RWPE2 (cell line): ENCODE measurements at regions not wholly inside any gene's neighbourhood (a gene's known extent, or its start where the extent isn't known, plus 50 kb on each side); places are given as distances from the start of the nearest gene placed in this dataset.

ENCODE experiments used
- ATAC-seq: fragments of 200-7000 bp; cut with Tn5 transposase; 3 replicates; pipeline ENCODE4 v1.9.1; 2021; ENCODE audit warnings: low read depth
- DNase-seq: peaks from one replicate; pipeline ENCODE4 v3.0.0-alpha.2; 2020; ENCODE audit warnings: low spot score
- H3K27ac ChIP-seq: fragments of 450-650 bp; 2 replicates; pipeline ENCODE4 v1.5.1; 2017; ENCODE audit warnings: mild to moderate bottlenecking; ENCODE audit not compliant: poor library complexity, severe bottlenecking
- H3K27me3 ChIP-seq: fragments of 250-450 bp; sonication (Bioruptor Pico); 2 replicates; pipeline ENCODE4 v1.5.1; 2021; ENCODE audit warnings: mild to moderate bottlenecking, moderate library complexity; ENCODE audit not compliant: insufficient read depth, poor library complexity, severe bottlenecking
- H3K36me3 ChIP-seq: fragments of 250-450 bp; sonication (Bioruptor Pico); 2 replicates; pipeline ENCODE4 v1.5.1; 2020; ENCODE audit warnings: low read depth, mild to moderate bottlenecking, moderate library complexity
- H3K4me1 ChIP-seq: fragments of 250-450 bp; sonication (Bioruptor Pico); 2 replicates; pipeline ENCODE4 v1.5.1; 2021; ENCODE audit warnings: mild to moderate bottlenecking, moderate library complexity; ENCODE audit not compliant: insufficient read depth, poor library complexity, severe bottlenecking
- H3K4me3 ChIP-seq: fragments of 250-450 bp; sonication (Bioruptor Pico); 2 replicates; pipeline ENCODE4 v1.5.1; 2021; ENCODE audit warnings: mild to moderate bottlenecking, moderate library complexity; ENCODE audit not compliant: severe bottlenecking
- H3K9me3 ChIP-seq: fragments of 250-450 bp; sonication (Bioruptor Pico); 2 replicates; pipeline ENCODE4 v1.5.1; 2021; ENCODE audit warnings: mild to moderate bottlenecking, moderate library complexity; ENCODE audit not compliant: severe bottlenecking
- CTCF ChIP-seq: fragments of 450-650 bp; IDR thresholded peaks from one replicate; pipeline ENCODE4 v1.5.1; 2017; ENCODE audit warnings: mild to moderate bottlenecking, moderate library complexity; ENCODE audit not compliant: poor library complexity, severe bottlenecking

- H3K9me3 ChIP-seq: no peaks in the 10 kb centered on the region
- no peaks in the 10 kb centered on the region for H3K4me1 ChIP-seq
- DNase-seq: no peak
- no peak overlapping the region for H3K4me3 ChIP-seq
- no peak for TF ChIP-seq CTCF
- ATAC-seq: no peak
- H3K27me3 ChIP-seq: no peaks in the 10 kb centered on the region
- H3K36me3 ChIP-seq: no peaks in the 10 kb centered on the region
- no peak overlapping the region for H3K27ac ChIP-seq
These were observed 186.4 kb upstream of the FAM98A start for GRCh38 chr2:33785201-33786106.

- Histone ChIP-seq H3K4me1 (no peaks in the 10 kb centered on the region), H3K27me3 (no peaks in the 10 kb centered on the region), H3K9me3 (no peaks in the 10 kb centered on the region), H3K27ac (no peak overlapping the region), H3K36me3 (no peaks in the 10 kb centered on the region), H3K4me3 (no peak overlapping the region)
- no peak for ATAC-seq
- no peak for TF ChIP-seq CTCF
- DNase-seq: no peak
These were observed 185.4 kb upstream of the FAM98A start for GRCh38 chr2:33784488-33784887.

GRCh38 chr2:33782395-33783230, 183.5 kb upstream of the FAM98A start:
- H3K4me1 ChIP-seq: no peaks in the 10 kb centered on the region

GRCh38 chr2:33777786-33778185, 178.7 kb upstream of the FAM98A start:
- H3K27ac ChIP-seq: no peak overlapping the region
- no peak for TF ChIP-seq CTCF
- DNase-seq: no peak
- no peaks in the 10 kb centered on the region for H3K9me3 ChIP-seq
- no peaks in the 10 kb centered on the region for H3K27me3 ChIP-seq
- no peaks in the 10 kb centered on the region for H3K4me1 ChIP-seq
- ATAC-seq: no peak
- no peak overlapping the region for H3K4me3 ChIP-seq
- H3K36me3 ChIP-seq: no peaks in the 10 kb centered on the region

More at GRCh38 chr2:33782395-33783230, 183.5 kb upstream of the FAM98A start:
- H3K27me3 ChIP-seq: no peaks in the 10 kb centered on the region
- no peak for TF ChIP-seq CTCF
- H3K27ac ChIP-seq: no peak overlapping the region
- no peak for DNase-seq
- no peak overlapping the region for H3K4me3 ChIP-seq
- H3K36me3 ChIP-seq: no peaks in the 10 kb centered on the region
- no peaks in the 10 kb centered on the region for H3K9me3 ChIP-seq
- ATAC-seq: no peak
